ENCODE measurements at regions not wholly inside any gene's neighbourhood (a gene's known extent, or its start where the extent isn't known, plus 50 kb on each side); places are given as distances from the start of the nearest gene placed in this dataset.

DNA sequence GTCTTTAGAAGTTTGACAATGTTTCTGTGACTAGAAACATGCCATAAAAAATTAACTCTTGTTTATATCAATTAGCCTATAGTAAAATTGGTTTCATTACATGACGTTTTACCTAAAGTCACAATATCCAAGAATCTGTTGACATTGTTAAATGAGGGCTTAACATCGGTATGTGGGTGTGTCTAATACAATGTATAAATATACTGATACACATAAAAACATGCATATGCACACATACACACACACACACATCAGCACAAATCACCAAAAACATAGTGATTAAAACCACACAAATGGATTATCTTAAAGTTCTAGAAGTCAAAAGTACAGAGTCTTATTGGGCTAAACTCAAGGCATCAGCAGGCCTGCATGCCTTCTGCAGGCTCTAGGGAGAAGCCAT lies 456.7 kb downstream of the NTRK3 start:
- no peak for ATAC-seq
- no peak for DNase-seq (ENCODE audit: low read depth in 1 of 2, low spot score in 1 of 2)
- Histone ChIP-seq H3K4me2 (no peak overlapping the region), H3K9me3 (no peaks in the 10 kb centered on the region), H3K4me1 (no peaks in the 10 kb centered on the region), H3K4me3 (no peak overlapping the region), H3K27ac (no peak overlapping the region)
- TF ChIP-seq MAFK (IDR thresholded peaks at IDR 0.05; ENCODE audit: partially characterized antibody): no peak
- TF ChIP-seq FOXS1 (CRISPR knock-in tag; IDR thresholded peaks at IDR 0.05): no peak
- no peak for TF ChIP-seq HOXB13 (CRISPR knock-in tag; IDR thresholded peaks at IDR 0.05; ENCODE audit: low read depth)
- ChIA-PET CTCF (no interaction called here), POLR2A (no interaction called here)
- WGBS (ENCODE audit: missing lambda C conversion rate): 9% methylated on average over 2 of the region's 2 CpGs
- FAIRE-seq: no peak

DNA sequence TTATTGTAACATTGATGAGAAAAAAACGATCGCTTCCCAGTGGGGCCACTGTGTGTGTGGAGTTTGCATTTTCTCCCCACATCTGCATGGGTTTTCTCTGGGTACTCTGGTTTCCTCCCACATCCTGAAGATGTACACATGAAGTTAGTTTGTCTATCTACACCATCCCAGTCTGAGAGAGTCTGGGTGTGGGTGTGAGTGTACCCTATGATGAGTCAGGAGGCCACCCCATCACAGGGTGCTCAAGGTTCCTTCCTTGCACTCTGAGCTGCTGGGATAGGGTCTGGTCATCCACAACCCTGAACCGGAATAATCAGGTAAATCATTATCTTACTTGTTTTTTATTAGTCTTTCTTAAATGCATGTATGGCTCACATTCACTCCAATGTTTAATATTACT lies 457.1 kb downstream of the NTRK3 start:
- WGBS (ENCODE audit: missing lambda C conversion rate): 25% methylated on average over 3 of the region's 3 CpGs
- ChIA-PET CTCF (no interaction called here), POLR2A (no interaction called here)
- FAIRE-seq (no peak), DNase-seq (ENCODE audit: low read depth in 1 of 2, low spot score in 1 of 2) (no peak), ATAC-seq (no peak)
- Histone ChIP-seq H3K4me1 (no peaks in the 10 kb centered on the region), H3K4me3 (no peak overlapping the region), H3K4me2 (no peak overlapping the region), H3K27ac (no peak overlapping the region), H3K9me3 (no peaks in the 10 kb centered on the region)
- TF ChIP-seq ZC3H11A (IDR thresholded peaks at IDR 0.05): no peak
- no peak for TF ChIP-seq ESRRA (IDR thresholded peaks at IDR 0.05; ENCODE audit: borderline replicate concordance, low read length)
- no peak for TF ChIP-seq EHF (CRISPR knock-in tag; IDR thresholded peaks at IDR 0.05)
- TF ChIP-seq, protein P1, sequence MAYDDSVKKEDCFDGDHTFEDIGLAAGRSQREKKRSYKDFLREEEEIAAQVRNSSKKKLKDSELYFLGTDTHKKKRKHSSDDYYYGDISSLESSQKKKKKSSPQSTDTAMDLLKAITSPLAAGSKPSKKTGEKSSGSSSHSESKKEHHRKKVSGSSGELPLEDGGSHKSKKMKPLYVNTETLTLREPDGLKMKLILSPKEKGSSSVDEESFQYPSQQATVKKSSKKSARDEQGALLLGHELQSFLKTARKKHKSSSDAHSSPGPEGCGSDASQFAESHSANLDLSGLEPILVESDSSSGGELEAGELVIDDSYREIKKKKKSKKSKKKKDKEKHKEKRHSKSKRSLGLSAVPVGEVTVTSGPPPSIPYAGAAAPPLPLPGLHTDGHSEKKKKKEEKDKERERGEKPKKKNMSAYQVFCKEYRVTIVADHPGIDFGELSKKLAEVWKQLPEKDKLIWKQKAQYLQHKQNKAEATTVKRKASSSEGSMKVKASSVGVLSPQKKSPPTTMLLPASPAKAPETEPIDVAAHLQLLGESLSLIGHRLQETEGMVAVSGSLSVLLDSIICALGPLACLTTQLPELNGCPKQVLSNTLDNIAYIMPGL (CRISPR knock-in tag; IDR thresholded peaks at IDR 0.05; ENCODE audit: borderline replicate concordance): no peak
- no peak for TF ChIP-seq RFX5 (IDR thresholded peaks at IDR 0.05)
- no peak for TF ChIP-seq POLR2A (IDR thresholded peaks at IDR 0.05; ENCODE audit: low read length)
- TF ChIP-seq KDM1A (IDR thresholded peaks at IDR 0.05; ENCODE audit: low read depth): no peak

DNA sequence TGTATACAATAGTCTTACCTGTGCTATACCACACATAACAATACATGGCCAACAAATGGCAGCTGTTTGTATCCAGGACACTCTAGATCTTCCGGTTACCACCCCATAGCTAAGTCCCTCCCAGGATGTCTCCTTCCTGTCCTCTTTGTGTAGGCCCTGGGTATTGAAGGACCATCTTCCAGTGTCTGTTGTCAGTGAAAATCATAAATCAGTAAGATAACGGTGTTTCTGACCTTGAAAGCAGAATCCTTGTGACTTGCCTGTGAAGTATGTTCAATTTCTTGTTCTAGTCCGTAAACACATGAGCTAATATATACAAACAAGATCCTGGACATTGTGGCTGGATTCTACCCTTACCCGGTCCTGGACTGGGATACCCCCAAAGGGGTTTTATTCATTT lies 462.8 kb downstream of the NTRK3 start:
- no peaks in the 10 kb centered on the region for H3K9me3 ChIP-seq
- ATAC-seq (no peak), FAIRE-seq (no peak), DNase-seq (ENCODE audit: low read depth in 1 of 2, low spot score in 1 of 2) (no peak)
- no peak for TF ChIP-seq MAZ (IDR thresholded peaks at IDR 0.05; ENCODE audit: borderline replicate concordance, low read depth, low read length)
- no peak for TF ChIP-seq PHF8 (IDR thresholded peaks at IDR 0.05; ENCODE audit: borderline replicate concordance, low read depth)
- no peak for TF ChIP-seq FOXS1 (CRISPR knock-in tag; IDR thresholded peaks at IDR 0.05)
- TF ChIP-seq CHD4 (IDR thresholded peaks at IDR 0.05; ENCODE audit: borderline replicate concordance): no peak
- H3K4me3 ChIP-seq: no peak overlapping the region
- ChIA-PET POLR2A (no interaction called here), CTCF (no interaction called here)
- H3K27ac ChIP-seq: no peak overlapping the region
- no peaks in the 10 kb centered on the region for H3K4me1 ChIP-seq
- no peak overlapping the region for H3K4me2 ChIP-seq
- WGBS (ENCODE audit: missing lambda C conversion rate): 47% methylated on average over 4 of the region's 4 CpGs

DNA sequence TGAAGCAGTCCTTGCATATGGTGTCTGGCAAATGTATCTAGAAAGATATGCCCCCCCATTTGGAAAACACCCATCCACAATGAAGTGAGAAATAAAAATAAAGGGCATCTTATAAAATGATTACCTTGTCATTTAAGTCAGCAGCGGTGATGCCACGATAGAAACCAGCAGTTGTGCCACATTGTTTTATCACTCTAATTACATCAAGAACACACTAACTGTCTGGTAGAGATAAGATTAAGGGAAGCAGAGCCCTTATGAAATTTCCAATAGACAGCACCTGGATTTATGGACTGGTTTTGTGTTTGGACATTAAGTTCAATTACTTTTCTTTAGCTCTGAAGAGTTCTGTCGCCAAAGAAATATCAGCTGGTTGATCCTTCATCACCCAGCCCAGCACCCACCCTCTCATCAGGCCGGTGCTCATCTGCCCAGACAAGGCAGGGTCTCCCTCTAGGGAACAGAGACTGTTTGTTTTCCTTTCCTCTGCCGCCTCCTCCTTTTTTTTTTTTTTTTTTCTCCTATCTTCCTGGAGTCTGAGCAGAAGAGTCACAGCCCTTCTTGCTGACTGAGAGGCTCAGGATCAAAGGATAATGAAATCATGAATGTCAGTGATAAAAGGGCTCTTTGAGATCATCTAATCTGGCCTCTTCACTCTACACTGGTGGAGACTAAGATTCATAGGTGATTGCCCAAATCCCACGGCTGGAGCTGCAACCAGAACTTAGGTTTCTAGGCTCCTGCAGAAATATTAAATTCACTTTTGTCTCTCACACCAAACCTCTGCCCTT lies 464.1 kb downstream of the NTRK3 start:
- ATAC-seq (no peak), FAIRE-seq (no peak), DNase-seq (ENCODE audit: low read depth in 1 of 2, low spot score in 1 of 2) (no peak)
- CTCF ChIA-PET: no interaction called here
- no peak overlapping the region for H3K4me2 ChIP-seq
- no peak overlapping the region for H3K27ac ChIP-seq
- POLR2A ChIA-PET: no interaction called here
- TF ChIP-seq, protein P2, sequence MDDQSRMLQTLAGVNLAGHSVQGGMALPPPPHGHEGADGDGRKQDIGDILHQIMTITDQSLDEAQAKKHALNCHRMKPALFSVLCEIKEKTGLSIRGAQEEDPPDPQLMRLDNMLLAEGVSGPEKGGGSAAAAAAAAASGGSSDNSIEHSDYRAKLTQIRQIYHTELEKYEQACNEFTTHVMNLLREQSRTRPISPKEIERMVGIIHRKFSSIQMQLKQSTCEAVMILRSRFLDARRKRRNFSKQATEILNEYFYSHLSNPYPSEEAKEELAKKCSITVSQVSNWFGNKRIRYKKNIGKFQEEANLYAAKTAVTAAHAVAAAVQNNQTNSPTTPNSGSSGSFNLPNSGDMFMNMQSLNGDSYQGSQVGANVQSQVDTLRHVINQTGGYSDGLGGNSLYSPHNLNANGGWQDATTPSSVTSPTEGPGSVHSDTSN (IDR thresholded peaks at IDR 0.05): no peak
- TF ChIP-seq, protein P3, sequence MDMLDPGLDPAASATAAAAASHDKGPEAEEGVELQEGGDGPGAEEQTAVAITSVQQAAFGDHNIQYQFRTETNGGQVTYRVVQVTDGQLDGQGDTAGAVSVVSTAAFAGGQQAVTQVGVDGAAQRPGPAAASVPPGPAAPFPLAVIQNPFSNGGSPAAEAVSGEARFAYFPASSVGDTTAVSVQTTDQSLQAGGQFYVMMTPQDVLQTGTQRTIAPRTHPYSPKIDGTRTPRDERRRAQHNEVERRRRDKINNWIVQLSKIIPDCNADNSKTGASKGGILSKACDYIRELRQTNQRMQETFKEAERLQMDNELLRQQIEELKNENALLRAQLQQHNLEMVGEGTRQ (IDR thresholded peaks at IDR 0.05): no peak
- no peak for TF ChIP-seq RCOR1 (IDR thresholded peaks at IDR 0.05; ENCODE audit: low read depth, low read length)
- no peak for TF ChIP-seq TP53 (CRISPR knock-in tag; IDR thresholded peaks at IDR 0.05)
- TF ChIP-seq CBX8 (IDR thresholded peaks at IDR 0.05): no peak
- no peak for TF ChIP-seq SREBF2 (IDR thresholded peaks at IDR 0.05)
- no peak for TF ChIP-seq MAZ (IDR thresholded peaks at IDR 0.05; ENCODE audit: borderline replicate concordance, low read depth, low read length)
- no peak for TF ChIP-seq GATA3 (IDR thresholded peaks at IDR 0.05; ENCODE audit: borderline replicate concordance)
- no peaks in the 10 kb centered on the region for H3K9me3 ChIP-seq
- WGBS (ENCODE audit: missing lambda C conversion rate): 46% methylated on average over 6 of the region's 6 CpGs
- no peaks in the 10 kb centered on the region for H3K4me1 ChIP-seq
- H3K4me3 ChIP-seq: no peak overlapping the region
